NOMO-1 (cell line): ENCODE measurements at regions not wholly inside any gene's neighbourhood (a gene's known extent, or its start where the extent isn't known, plus 50 kb on each side); places are given as distances from the start of the nearest gene placed in this dataset.

Source experiments
- DNase-seq, 2 experiments: peaks; one replicate each; lab custom pipeline; 2025; ENCODE audit not compliant: unreplicated experiment in 2 of 2; lab: John Stamatoyannopoulos, UW

GRCh38 chr11:116601814-116602636 is 170.8 kb downstream of the BUD13 start:
- no peak for DNase-seq

DNA sequence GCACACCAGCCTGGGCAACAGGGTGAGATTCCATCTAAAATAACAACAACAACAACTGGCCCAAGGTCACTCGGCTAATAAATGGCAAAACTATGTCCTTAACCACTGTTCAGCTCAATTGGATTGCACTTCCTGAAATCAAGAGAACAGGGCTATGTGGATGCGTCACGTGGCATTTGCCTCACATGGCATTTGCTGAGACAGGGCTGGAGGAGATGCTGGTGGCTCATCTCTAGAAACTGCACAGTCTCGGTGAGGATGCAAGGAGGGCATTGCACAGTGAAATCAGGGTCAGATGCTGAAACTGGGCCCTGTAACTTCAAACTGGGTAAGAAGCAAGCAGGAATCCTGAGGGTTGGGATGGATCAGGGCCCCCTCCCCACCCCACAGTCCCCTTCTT is 171.9 kb downstream of the BUD13 start:
- no peak for DNase-seq

DNA sequence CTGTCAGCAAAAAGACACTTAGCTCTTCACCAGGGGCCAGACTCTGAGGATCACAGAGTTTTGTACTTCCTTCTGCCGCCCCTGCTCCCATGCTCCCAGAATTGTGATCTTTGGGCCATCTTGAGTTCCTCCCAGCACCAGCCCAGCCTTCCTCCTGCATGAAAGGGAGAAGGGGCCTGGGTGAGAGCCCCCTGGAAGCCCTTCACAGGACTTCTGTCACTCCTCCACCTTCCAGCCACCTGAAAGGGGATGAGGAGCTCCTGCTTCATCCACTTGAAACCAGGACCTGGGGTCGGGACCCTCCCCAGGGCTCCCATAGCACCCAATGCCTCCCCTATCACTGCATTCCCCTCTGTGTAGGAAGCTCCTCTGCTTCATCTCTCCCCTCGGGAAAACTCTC is 174.2 kb downstream of the BUD13 start:
- DNase-seq = no peak

GRCh38 chr11:116598036-116598435 is 174.8 kb downstream of the BUD13 start:
- no peak for DNase-seq

- DNase-seq = no peak
Observed at GRCh38 chr11:116596346-116597260, 176.2 kb downstream of the BUD13 start.

GRCh38 chr11:116595305-116595880 is 177.4 kb downstream of the BUD13 start:
- DNase-seq = no peak

GRCh38 chr11:116590844-116591570 is 181.8 kb downstream of the BUD13 start:
- no peak for DNase-seq

GRCh38 chr11:116589402-116589801 is 183.4 kb downstream of the BUD13 start:
- no peak for DNase-seq

GRCh38 chr11:116586392-116586791 is 186.4 kb downstream of the BUD13 start:
- DNase-seq = no peak

- DNase-seq = no peak
Observed at GRCh38 chr11:116582571-116582970, 190.2 kb downstream of the BUD13 start.

- DNase-seq = no peak
Observed at GRCh38 chr11:116581349-116581748, 191.4 kb downstream of the BUD13 start.

GRCh38 chr11:116580799-116581198 is 192.0 kb downstream of the BUD13 start:
- no peak for DNase-seq

DNA sequence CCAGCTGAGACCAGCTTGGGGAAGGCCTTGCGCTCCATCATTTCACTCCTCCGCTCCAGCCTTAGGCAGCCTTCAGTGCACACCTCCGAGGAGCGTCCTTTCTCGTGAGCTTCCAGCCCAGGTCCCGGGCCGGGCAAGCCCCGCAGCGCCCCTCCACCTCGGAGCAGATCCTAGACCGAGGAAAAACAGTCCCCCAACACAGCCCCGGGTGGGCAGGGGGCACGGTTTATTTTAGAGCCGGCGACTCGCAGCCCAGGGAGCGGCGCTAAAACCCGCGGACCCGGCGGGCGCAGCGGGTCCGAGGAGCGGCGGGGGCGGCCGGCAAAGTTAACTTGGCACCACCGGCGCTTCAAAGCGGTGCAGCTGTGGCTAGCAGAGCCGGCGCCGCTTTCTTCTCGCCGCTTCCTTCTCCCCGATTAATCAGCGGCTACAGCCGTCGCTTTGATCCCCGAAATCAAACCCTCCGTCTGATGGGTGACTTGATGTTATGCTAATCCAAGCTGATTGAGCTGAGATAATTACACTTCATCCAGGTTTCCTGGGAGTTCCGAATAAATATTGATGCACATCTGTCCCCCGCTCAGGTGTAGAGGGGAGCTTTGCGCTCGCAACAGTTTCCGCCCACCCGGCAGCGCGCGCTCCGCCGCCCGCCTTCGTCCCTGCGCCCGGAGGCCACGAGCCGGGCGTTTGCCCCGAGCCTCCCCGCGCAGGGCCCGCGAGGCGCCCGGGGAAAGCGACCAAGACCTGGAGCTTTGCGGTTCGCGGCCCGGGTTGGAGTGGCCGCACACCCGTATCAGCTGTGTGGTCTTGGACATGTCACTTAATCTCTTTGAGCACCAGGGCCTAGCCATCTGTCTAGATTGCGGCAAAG is 192.7 kb downstream of the BUD13 start:
- DNase-seq = no peak

- DNase-seq = no peak
Observed at GRCh38 chr11:116579031-116579653, 193.6 kb downstream of the BUD13 start.

GRCh38 chr11:116577956-116578355 is 194.8 kb downstream of the BUD13 start:
- no peak for DNase-seq

- no peak for DNase-seq
Observed at GRCh38 chr11:116577273-116577672, 195.5 kb downstream of the BUD13 start.

DNA sequence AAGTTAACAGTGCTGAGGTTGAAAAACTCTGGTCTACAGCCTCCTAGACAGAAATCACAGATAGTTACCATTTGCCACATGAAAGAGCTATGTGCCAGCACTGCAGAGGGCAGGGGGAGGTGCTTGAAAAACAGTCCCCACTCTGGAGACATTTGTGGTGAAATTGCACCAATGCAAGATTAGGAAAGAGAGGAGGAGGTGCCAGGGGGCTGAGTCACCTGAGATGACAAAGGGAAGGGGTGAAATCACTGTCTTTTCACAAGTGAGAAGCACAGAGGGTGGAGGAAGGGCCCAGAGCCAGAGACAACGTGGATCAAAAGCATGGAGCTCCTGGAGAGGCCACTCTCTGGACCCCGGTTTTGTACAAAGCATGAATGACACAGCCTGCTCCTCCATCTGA is 196.3 kb downstream of the BUD13 start:
- DNase-seq = no peak

- no peak for DNase-seq
Observed at GRCh38 chr11:116567721-116568242, 205.0 kb downstream of the BUD13 start.

DNA sequence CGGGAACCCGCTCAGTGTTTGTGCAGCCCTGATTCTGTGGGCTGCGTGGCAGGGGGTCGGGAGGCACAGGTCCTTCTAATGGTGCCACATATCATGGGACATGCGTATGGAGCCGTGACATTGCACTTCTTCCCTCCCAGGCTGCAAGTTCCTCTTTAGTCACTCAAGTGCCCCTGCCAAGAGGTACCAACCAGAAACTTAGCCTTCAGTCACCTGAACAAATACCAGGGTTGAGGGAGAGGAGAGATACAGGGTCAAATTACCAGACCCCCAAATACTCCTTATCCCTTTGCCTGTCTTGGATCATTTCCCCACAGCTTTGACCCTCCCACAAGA is 209.1 kb downstream of the BUD13 start:
- no peak for DNase-seq
